H1 (cell line): ENCODE measurements at regions not wholly inside any gene's neighbourhood (a gene's known extent, or its start where the extent isn't known, plus 50 kb on each side); places are given as distances from the start of the nearest gene placed in this dataset.

ENCODE experiments used
- CTCF ChIA-PET: fragments of 300-600 bp; sonication (Branson Sonifier 250); formaldehyde crosslinking; loops from one replicate; lab custom pipeline; 2021; ENCODE audit not compliant: partially characterized antibody; lab: Charles Lee
- POLR2A ChIA-PET: fragments of 300-600 bp; sonication (Branson Sonifier 250); formaldehyde crosslinking; loops from one replicate; lab custom pipeline; 2021; ENCODE audit warnings: inconsistent platforms; ENCODE audit not compliant: partially characterized antibody; lab: Charles Lee
- DNase-seq, 2 experiments: peaks; one replicate each; pipeline versions ENCODE4 v3.0.0 to v3.0.0-alpha.2; 2010 to 2022; ENCODE audit warnings: low spot score in 2 of 2, low read depth in 1 of 2, mixed read lengths in 1 of 2
- FAIRE-seq: peaks from 2 replicates; lab custom pipeline; 2011; peaks lifted over from hg19 to GRCh38; lab: Jason Lieb, UNC
- H2AFZ ChIP-seq: 2 replicates; pipeline ENCODE4 v1.8.1; 2012; ENCODE audit warnings: low read length, inconsistent platforms
- H2AK5ac ChIP-seq: 2 replicates; pipeline ENCODE4 v1.6.1; 2013; ENCODE audit warnings: low read depth, low read length
- H2BK120ac ChIP-seq: replicated peaks from 2 replicates; pipeline ENCODE3; 2013; ENCODE audit warnings: low read depth, low read length, inconsistent platforms
- H2BK12ac ChIP-seq: 2 replicates; pipeline ENCODE4 v1.6.1; 2013; ENCODE audit warnings: low read depth, low read length
- H2BK15ac ChIP-seq: 2 replicates; pipeline ENCODE4 v1.6.1; 2013; ENCODE audit warnings: low read length
- H2BK20ac ChIP-seq: 2 replicates; pipeline ENCODE4 v1.6.1; 2013; ENCODE audit warnings: low read length
- H2BK5ac ChIP-seq: 2 replicates; pipeline ENCODE4 v1.6.1; 2013; ENCODE audit warnings: low read depth, low read length
- H3K14ac ChIP-seq: 2 replicates; pipeline ENCODE4 v1.6.1; 2013; ENCODE audit warnings: inconsistent platforms; ENCODE audit not compliant: insufficient read length
- H3K18ac ChIP-seq: 2 replicates; pipeline ENCODE4 v1.6.1; 2013; ENCODE audit warnings: low read length; ENCODE audit errors: extremely low read depth
- H3K23ac ChIP-seq: 2 replicates; pipeline ENCODE4 v1.6.1; 2013; ENCODE audit warnings: inconsistent platforms; ENCODE audit not compliant: insufficient read length
- H3K23me2 ChIP-seq: 2 replicates; pipeline ENCODE4 v1.6.1; 2013; ENCODE audit warnings: low read depth, low read length
- H3K27ac ChIP-seq: 2 replicates; pipeline ENCODE4 v1.6.1; 2011; ENCODE audit warnings: low read depth, low read length, inconsistent platforms
- H3K27me3 ChIP-seq, 4 experiments: replicated peaks in 1 of 4; 1 replicate in 1 of 4; 2 replicates in 3 of 4; pipeline versions ENCODE4 v1.6.1 to v1.8.1; 2011 to 2013; ENCODE audit warnings: low read length in 3 of 4, mild to moderate bottlenecking in 3 of 4, inconsistent platforms in 2 of 4, mixed read lengths in 2 of 4, moderate library complexity in 1 of 4; ENCODE audit not compliant: control insufficient read depth in 3 of 4, insufficient read depth in 3 of 4; ENCODE audit errors: extremely low read depth in 1 of 4
- H3K36me3 ChIP-seq, 4 experiments: 2 replicates each; pipeline versions ENCODE4 v1.6.1 to v1.8.1; 2011 to 2013; ENCODE audit warnings: mild to moderate bottlenecking in 4 of 4, low read length in 3 of 4, moderate library complexity in 2 of 4, control low read depth in 1 of 4, inconsistent platforms in 1 of 4; ENCODE audit not compliant: insufficient read depth in 4 of 4, control insufficient read depth in 2 of 4
- H3K4ac ChIP-seq: replicated peaks from 2 replicates; pipeline ENCODE3; 2013; ENCODE audit warnings: low read length, low read depth, mixed read lengths, inconsistent platforms; ENCODE audit not compliant: insufficient read length
- H3K4me1 ChIP-seq, 4 experiments: replicated peaks in 1 of 4; 1 replicate in 1 of 4; 2 replicates in 3 of 4; pipeline versions ENCODE4 v1.6.1 to v1.8.1; 2011 to 2013; ENCODE audit warnings: low read length in 3 of 4, inconsistent platforms in 2 of 4, mixed read lengths in 1 of 4; ENCODE audit not compliant: insufficient read depth in 4 of 4, control insufficient read depth in 3 of 4
- H3K4me2 ChIP-seq, 2 experiments: 2 replicates each; pipeline versions ENCODE4 v1.6.1 to v1.8.1; 2011 to 2013; ENCODE audit warnings: low read depth in 2 of 2, low read length in 2 of 2, control low read depth in 1 of 2, inconsistent platforms in 1 of 2, mild to moderate bottlenecking in 1 of 2; ENCODE audit not compliant: insufficient read depth in 1 of 2
- H3K4me3 ChIP-seq, 4 experiments: fragments of 200-600, 300-600 bp in 1 of 4; sonication (generic), shearing (Covaris generic), sonication (Bioruptor Twin) in 1 of 4; 2 replicates each; pipeline versions ENCODE4 v1.5.1 to v1.8.1; 2011 to 2016; ENCODE audit warnings: low read length in 4 of 4, low read depth in 3 of 4, control low read depth in 2 of 4, inconsistent platforms in 2 of 4, mild to moderate bottlenecking in 2 of 4, mixed read lengths in 1 of 4, moderate library complexity in 1 of 4; ENCODE audit not compliant: insufficient read depth in 2 of 4; ENCODE audit errors: extremely low read depth in 1 of 4
- H3K56ac ChIP-seq: replicated peaks from 2 replicates; pipeline ENCODE3; 2013; ENCODE audit warnings: low read depth, mild to moderate bottlenecking, mixed read lengths, low read length, inconsistent platforms; ENCODE audit not compliant: insufficient read length
- H3K79me1 ChIP-seq: 2 replicates; pipeline ENCODE4 v1.6.1; 2013; ENCODE audit warnings: low read depth, low read length, control low read depth
- H3K79me2 ChIP-seq, 2 experiments: 2 replicates each; pipeline versions ENCODE4 v1.6.1 to v1.8.1; 2012 to 2013; ENCODE audit warnings: low read length in 2 of 2, mild to moderate bottlenecking in 2 of 2, inconsistent platforms in 1 of 2; ENCODE audit not compliant: insufficient read depth in 2 of 2, control insufficient read depth in 1 of 2
- H3K9ac ChIP-seq, 4 experiments: replicated peaks in 1 of 4; 1 replicate in 1 of 4; 2 replicates in 3 of 4; pipeline versions ENCODE4 v1.6.1 to v1.8.1; 2011 to 2013; ENCODE audit warnings: low read depth in 3 of 4, low read length in 3 of 4, control low read depth in 2 of 4, mild to moderate bottlenecking in 2 of 4, moderate library complexity in 2 of 4, inconsistent platforms in 1 of 4; ENCODE audit errors: extremely low read depth in 1 of 4
- H3K9me3 ChIP-seq, 2 experiments: 2 replicates each; pipeline versions ENCODE4 v1.6.1 to v1.8.1; 2012 to 2013; ENCODE audit warnings: mild to moderate bottlenecking in 2 of 2, moderate library complexity in 2 of 2, control low read depth in 1 of 2, inconsistent platforms in 1 of 2, low read depth in 1 of 2, low read length in 1 of 2, mixed read lengths in 1 of 2; ENCODE audit not compliant: insufficient read depth in 2 of 2
- H4K20me1 ChIP-seq, 2 experiments: replicated peaks in 1 of 2; 2 replicates each; pipeline versions ENCODE3 to v1.8.1; 2011 to 2013; ENCODE audit warnings: inconsistent platforms in 2 of 2, low read length in 2 of 2, mild to moderate bottlenecking in 1 of 2; ENCODE audit not compliant: insufficient read depth in 2 of 2, control insufficient read depth in 1 of 2
- H4K5ac ChIP-seq: 2 replicates; pipeline ENCODE4 v1.6.1; 2013; ENCODE audit warnings: low read length, low read depth, mixed read lengths, inconsistent platforms; ENCODE audit not compliant: insufficient read length
- H4K8ac ChIP-seq: 2 replicates; pipeline ENCODE4 v1.8.0; 2013; ENCODE audit warnings: mild to moderate bottlenecking, moderate library complexity, low read length, inconsistent platforms; ENCODE audit not compliant: insufficient read depth; ENCODE audit errors: extremely low read depth
- H4K91ac ChIP-seq: replicated peaks from 2 replicates; pipeline ENCODE3; 2013; ENCODE audit warnings: low read length, mixed read lengths, inconsistent platforms; ENCODE audit not compliant: insufficient read length
- CHD2 ChIP-seq: IDR thresholded peaks from 2 replicates; pipeline ENCODE4 v1.6.1; 2012; ENCODE audit warnings: low read length, improper control_type of control experiment
- CTBP2 ChIP-seq: IDR thresholded peaks from 2 replicates; pipeline ENCODE4 v1.7.0; 2011; ENCODE audit warnings: borderline replicate concordance, mild to moderate bottlenecking, moderate library complexity, mixed read lengths, low read length; ENCODE audit not compliant: insufficient read depth, insufficient read length
- EGR1 ChIP-seq: IDR thresholded peaks from 2 replicates; pipeline ENCODE4 v1.6.1; 2011; ENCODE audit warnings: low read depth, low read length, borderline replicate concordance
- JUN ChIP-seq: IDR thresholded peaks from 2 replicates; pipeline ENCODE4 v1.6.1; 2011; ENCODE audit warnings: low read depth, mild to moderate bottlenecking, improper control_type of control experiment, low read length
- KDM1A ChIP-seq: fragments of 200-600, 300-600 bp; sonication (generic); IDR thresholded peaks from 2 replicates; pipeline ENCODE4 v1.7.1; 2016; ENCODE audit warnings: mild to moderate bottlenecking, low read length, borderline replicate concordance
- KDM4A ChIP-seq: IDR thresholded peaks from one replicate; pipeline ENCODE4 v1.7.1; 2012; ENCODE audit warnings: low read depth, mild to moderate bottlenecking, moderate library complexity, low read length, inconsistent platforms; ENCODE audit not compliant: severe bottlenecking
- NRF1 ChIP-seq: IDR thresholded peaks from 2 replicates; pipeline ENCODE4 v1.6.1; 2011; ENCODE audit warnings: mild to moderate bottlenecking, low read depth, low read length, improper control_type of control experiment
- RXRA ChIP-seq: IDR thresholded peaks from 2 replicates; pipeline ENCODE4 v1.6.1; 2011; ENCODE audit warnings: low read depth, mild to moderate bottlenecking, low read length, moderate library complexity; ENCODE audit not compliant: insufficient read depth
- SIRT6 ChIP-seq: IDR thresholded peaks from one replicate; pipeline ENCODE4 v1.7.1; 2012; ENCODE audit warnings: low read length, inconsistent platforms
- TAF1 ChIP-seq: IDR thresholded peaks from 2 replicates; pipeline ENCODE4 v1.6.1; 2011; ENCODE audit warnings: mild to moderate bottlenecking, low read depth, low read length
- TCF12 ChIP-seq: IDR thresholded peaks from 2 replicates; pipeline ENCODE4 v1.6.1; 2011; ENCODE audit warnings: low read depth, mild to moderate bottlenecking, low read length
- ZNF274 ChIP-seq: IDR thresholded peaks from 2 replicates; pipeline ENCODE4 v1.7.0; 2012; ENCODE audit warnings: low read length, borderline replicate concordance; ENCODE audit errors: extremely low read depth
- WGBS, 2 experiments: shearing (Covaris generic) in 1 of 2; methylation state at CpG; one replicate each; pipeline versions ENCODE4 v1.1.6 to v1.1.7; 2013 to 2015; ENCODE audit warnings: low lambda C conversion rate in 2 of 2, mixed read lengths in 2 of 2, inconsistent platforms in 1 of 2, low coverage in 1 of 2, missing lambda C conversion rate in 1 of 2; ENCODE audit not compliant: insufficient replicate concordance in 2 of 2, insufficient coverage in 1 of 2, insufficient read length in 1 of 2; ENCODE audit errors: extremely low coverage in 1 of 2, missing lambda C conversion rate in 1 of 2; 5-methylcytosine and 5-hydroxymethylcytosine counted together

- H3K27ac ChIP-seq = no peak overlapping the region
- no peak for TF ChIP-seq CTBP2
- no peak for TF ChIP-seq JUN
- TF ChIP-seq ZNF274 = no peak
- TF ChIP-seq KDM1A = no peak
- TF ChIP-seq RXRA = no peak
- no peak for TF ChIP-seq EGR1
- TF ChIP-seq TCF12 = no peak
- no peak for TF ChIP-seq NRF1
- no peak for TF ChIP-seq TAF1
- TF ChIP-seq KDM4A = no peak
- no peak for TF ChIP-seq SIRT6
- no peak for TF ChIP-seq CHD2
- no peak overlapping the region for H2BK120ac ChIP-seq
- H3K79me2 ChIP-seq = no peaks in the 10 kb centered on the region
- no peak overlapping the region for H4K91ac ChIP-seq
- no peak overlapping the region for H3K56ac ChIP-seq
- FAIRE-seq (no peak), DNase-seq (no peak)
- no peak overlapping the region for H3K4me2 ChIP-seq
- ChIA-PET POLR2A (no interaction called here), CTCF (no interaction called here)
- H3K36me3 ChIP-seq = no peaks in the 10 kb centered on the region
- H3K27me3 ChIP-seq = no peaks in the 10 kb centered on the region
- H3K23me2 ChIP-seq = no peaks in the 10 kb centered on the region; the same call in 1 of the 2 replicates
- H3K4ac ChIP-seq = no peak overlapping the region
- H2AK5ac ChIP-seq = no peak overlapping the region
- H3K4me3 ChIP-seq = no peak overlapping the region
- no peak overlapping the region for H4K8ac ChIP-seq
- H4K20me1 ChIP-seq = no peaks in the 10 kb centered on the region
- no peak overlapping the region for H2BK20ac ChIP-seq
- no peak overlapping the region for H4K5ac ChIP-seq
- H3K79me1 ChIP-seq = no peaks in the 10 kb centered on the region
- H3K4me1 ChIP-seq = peaks cover 0 to 4% (median 0%) of the 10 kb centered on the region in 4 experiments; a peak in 2 of 7 replicates
- no peak overlapping the region for H3K23ac ChIP-seq
- no peak overlapping the region for H2BK12ac ChIP-seq
- no peaks in the 10 kb centered on the region; a peak in 1 of 4 replicates for H3K9me3 ChIP-seq
- no peak overlapping the region for H2BK15ac ChIP-seq
- no peak overlapping the region for H3K14ac ChIP-seq
- no peak overlapping the region for H3K9ac ChIP-seq
- H3K18ac ChIP-seq = no peak overlapping the region
- no peak overlapping the region for H2BK5ac ChIP-seq
- WGBS, 2 experiments = 85% methylated on average over 3 of the region's 3 CpGs; no CpG with 5 or more reads in 1 of the 2 experiments
- H2AFZ ChIP-seq = no peak overlapping the region
These were observed 466.8 kb upstream of the CDH8 start for GRCh38 chr16:62503073-62503472.
